Stimulated activated CD4-positive, alpha-beta T cell treated with anti-CD3 and anti-CD28 coated beads, Interleukin-15, amount 100 ng/mL, for 48 hours (primary cell): ENCODE measurements at regions not wholly inside any gene's neighbourhood (a gene's known extent, or its start where the extent isn't known, plus 50 kb on each side); places are given as distances from the start of the nearest gene placed in this dataset.

Experiments used
- DNase-seq, 2 donors: peaks; one replicate each; pipeline ENCODE4 v3.0.0-alpha.2; 2020; ENCODE audit warnings: low read depth in 2 of 2

GRCh38 chr20:12358655-12359009 is 440.9 kb downstream of the BTBD3 start:
- no peak for DNase-seq

DNA sequence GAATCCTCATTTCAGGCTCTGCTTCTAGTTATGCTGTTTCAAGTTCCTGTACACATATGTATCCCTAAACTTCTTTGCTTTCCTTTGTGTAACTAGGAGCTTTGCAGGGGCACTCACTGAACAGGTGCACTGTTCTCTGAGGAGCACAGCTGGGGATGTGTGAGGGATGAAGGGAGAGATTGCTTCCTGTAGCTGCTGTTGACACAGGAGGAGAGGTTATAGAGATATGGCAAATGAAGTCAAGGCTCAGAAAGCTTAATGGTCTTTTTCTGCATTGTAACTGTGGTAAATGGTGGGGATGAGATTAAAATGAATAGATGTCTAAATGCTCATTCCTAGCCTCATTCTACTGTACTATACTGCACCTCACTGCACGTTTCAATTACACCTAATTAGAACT is 454.3 kb downstream of the BTBD3 start:
- no peak for DNase-seq

GRCh38 chr20:12372557-12372956 is 454.9 kb downstream of the BTBD3 start:
- no peak for DNase-seq

DNA sequence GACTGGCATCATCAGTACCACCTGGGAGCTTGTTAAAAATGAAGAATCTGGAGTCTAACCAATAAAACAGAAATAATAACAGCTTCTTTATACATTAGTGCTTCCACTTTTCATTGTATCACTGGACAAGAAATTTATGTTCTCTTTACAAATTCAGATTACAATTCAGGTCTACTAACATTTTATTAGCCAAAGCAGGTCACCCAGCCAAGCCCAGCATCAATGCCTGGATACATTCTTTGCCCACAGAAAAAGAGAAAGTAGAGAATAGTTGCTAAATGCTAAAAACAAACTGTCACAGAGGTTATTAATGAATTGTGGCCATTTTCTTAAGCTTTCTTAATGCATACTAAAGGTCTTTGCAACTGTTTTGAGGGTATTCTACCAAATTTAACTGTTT is 458.3 kb downstream of the BTBD3 start:
- no peak for DNase-seq

- DNase-seq = no peak
Observed at GRCh38 chr20:12383821-12384220, 466.1 kb downstream of the BTBD3 start.

DNA sequence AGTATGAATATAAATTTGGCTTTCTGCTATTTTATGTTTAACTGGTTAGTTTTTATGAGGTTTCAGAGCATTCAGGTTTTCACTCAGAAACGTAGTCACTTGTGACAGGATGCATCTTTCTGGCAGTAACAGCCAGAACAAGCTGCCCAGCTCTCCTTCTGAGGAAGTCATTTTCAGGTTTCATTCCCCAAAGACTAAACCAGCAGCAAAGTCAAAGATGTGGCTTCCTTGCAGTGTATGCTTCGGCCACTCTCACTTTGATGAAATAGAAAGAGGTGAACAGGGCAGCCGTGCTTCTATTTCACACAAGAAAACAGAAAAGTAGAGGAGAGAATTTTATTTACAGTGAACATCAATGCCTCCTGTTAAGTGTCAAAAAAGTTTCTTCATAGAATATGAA is 469.1 kb downstream of the BTBD3 start:
- DNase-seq = no peak

DNA sequence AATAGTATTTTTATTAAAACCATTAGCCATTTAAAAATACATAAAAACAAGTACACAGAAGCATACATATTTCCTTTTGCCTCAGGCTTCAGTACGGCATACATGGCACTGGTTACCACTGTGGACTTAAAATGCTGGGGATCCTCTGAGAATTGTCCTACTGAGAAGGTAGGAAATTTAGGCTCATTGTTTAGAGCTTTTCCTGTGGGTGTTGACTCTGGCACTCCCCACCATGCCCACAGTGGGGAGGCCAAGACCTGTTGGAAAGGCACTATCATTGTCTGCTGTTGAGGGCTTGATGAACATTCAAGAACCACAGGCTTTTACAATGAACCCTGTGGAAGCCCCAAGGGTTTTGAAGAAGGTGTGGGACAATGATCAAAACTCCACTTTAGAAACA is 473.4 kb downstream of the BTBD3 start:
- no peak for DNase-seq

GRCh38 chr20:12394786-12395185 is 477.1 kb downstream of the BTBD3 start:
- DNase-seq = no peak

GRCh38 chr20:12395353-12395752 is 477.7 kb downstream of the BTBD3 start:
- DNase-seq = no peak

GRCh38 chr20:12395760-12396159 is 478.1 kb downstream of the BTBD3 start:
- no peak for DNase-seq

GRCh38 chr20:12399110-12399836 is 481.6 kb downstream of the BTBD3 start:
- no peak for DNase-seq

- no peak for DNase-seq
Observed at GRCh38 chr20:12404941-12405340, 487.2 kb downstream of the BTBD3 start.

GRCh38 chr20:12406978-12407377 is 489.3 kb downstream of the BTBD3 start:
- no peak for DNase-seq

DNA sequence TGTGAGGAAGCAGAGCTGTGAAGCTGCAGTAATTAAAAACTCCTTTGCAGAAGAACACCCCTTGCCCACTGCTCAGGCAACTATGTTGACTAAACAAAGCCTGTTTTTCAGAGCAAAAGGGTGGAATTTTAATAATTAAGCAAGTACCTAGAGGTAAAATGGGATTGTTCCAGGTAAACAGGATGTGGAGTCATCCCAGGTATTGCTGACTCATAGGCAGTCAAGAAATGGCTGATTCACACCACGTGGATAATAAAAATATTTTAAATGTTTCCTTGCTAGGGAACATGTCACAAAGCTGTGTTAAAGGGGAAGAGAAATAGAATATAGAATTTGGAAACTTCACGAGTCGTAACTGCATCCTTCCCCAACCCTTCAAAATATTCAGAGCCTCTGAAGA is 491.8 kb downstream of the BTBD3 start:
- DNase-seq = no peak

DNA sequence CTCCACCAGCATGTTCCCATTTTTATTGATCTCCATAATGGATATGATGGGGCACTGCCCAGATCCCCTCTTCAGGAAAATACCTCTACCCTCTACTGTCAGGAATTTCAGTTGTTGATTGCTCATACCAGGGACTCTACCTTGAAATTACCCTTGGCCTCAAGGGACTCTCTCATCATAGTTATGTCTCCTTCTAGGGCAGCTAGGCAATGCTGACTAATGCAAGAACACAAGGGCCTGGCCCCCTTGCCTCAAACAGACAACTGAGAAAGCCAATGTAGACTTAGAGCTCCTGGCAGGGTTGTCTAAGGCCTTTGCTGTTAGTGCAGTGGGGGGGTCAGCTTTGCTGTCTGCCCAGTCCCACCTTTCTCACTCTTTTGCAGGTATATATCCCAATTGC is 493.1 kb downstream of the BTBD3 start:
- no peak for DNase-seq

- DNase-seq = no peak
Observed at GRCh38 chr20:12411246-12411940, 493.7 kb downstream of the BTBD3 start.

- no peak for DNase-seq
Observed at GRCh38 chr20:12413116-12413515, 495.4 kb downstream of the BTBD3 start.

- DNase-seq = no peak
Observed at GRCh38 chr20:12414446-12415274, 497.0 kb downstream of the BTBD3 start.

- DNase-seq = no peak
Observed at GRCh38 chr20:12416281-12416680, 498.6 kb downstream of the BTBD3 start.

GRCh38 chr20:12433724-12434123 is 516.0 kb downstream of the BTBD3 start:
- DNase-seq = no peak

- DNase-seq = no peak
Observed at GRCh38 chr20:12434672-12435071, 517.0 kb downstream of the BTBD3 start.

GRCh38 chr20:12435268-12435667 is 517.6 kb downstream of the BTBD3 start:
- no peak for DNase-seq

DNA sequence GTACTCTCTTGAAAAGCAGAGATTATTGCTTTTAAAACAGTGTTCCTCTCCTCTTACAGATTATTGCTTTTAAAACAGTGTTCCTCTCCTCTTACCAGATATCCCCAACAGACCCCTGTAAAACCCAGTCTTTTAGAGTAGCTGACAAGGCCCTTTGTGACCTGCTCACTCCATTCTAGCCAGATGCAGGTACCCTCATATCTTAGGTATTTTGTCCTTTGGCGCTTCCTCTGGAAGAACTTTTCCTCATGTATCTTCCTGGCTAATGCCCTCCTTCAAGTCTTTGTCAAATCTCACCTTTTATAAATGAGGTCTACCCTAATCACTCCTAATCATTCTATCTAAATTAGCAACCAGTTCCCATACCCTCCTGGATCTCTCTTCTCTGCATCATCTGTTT is 536.0 kb downstream of the BTBD3 start:
- no peak for DNase-seq
